HCT116 (cell line): ENCODE measurements at regions not wholly inside any gene's neighbourhood (a gene's known extent, or its start where the extent isn't known, plus 50 kb on each side); places are given as distances from the start of the nearest gene placed in this dataset.

ENCODE experiments used
- CTCF ChIP-seq, 3 experiments: fragments of 200-600 bp in 1 of 3; sonication (generic) in 1 of 3; IDR thresholded peaks in 2 of 3; conservative IDR thresholded peaks in 1 of 3; 2 replicates each; pipeline ENCODE4 v1.5.1; 2012 to 2017; ENCODE audit warnings: low read depth in 2 of 3, low read length in 2 of 3, antibody characterized with exemption in 1 of 3, borderline replicate concordance in 1 of 3, control low read depth in 1 of 3, mild to moderate bottlenecking in 1 of 3, mixed read lengths in 1 of 3, mixed run types in 1 of 3, moderate library complexity in 1 of 3; ENCODE audit not compliant: insufficient read depth in 1 of 3
- EGR1 ChIP-seq: IDR thresholded peaks from 2 replicates; pipeline ENCODE4 v1.6.1; 2012; ENCODE audit warnings: low read depth
- ELF1 ChIP-seq: IDR thresholded peaks from 2 replicates; pipeline ENCODE4 v1.6.1; 2012; ENCODE audit warnings: low read depth, borderline replicate concordance
- EZH2phosphoT487 ChIP-seq: fragments of 200-600 bp; IDR thresholded peaks from 2 replicates; pipeline ENCODE4 v1.6.1; 2018; ENCODE audit warnings: antibody characterized with exemption, borderline replicate concordance
- POLR2AphosphoS5 ChIP-seq: IDR thresholded peaks from 2 replicates; pipeline ENCODE4 v1.6.1; 2011; ENCODE audit warnings: mild to moderate bottlenecking, low read depth, low read length, moderate library complexity
- REST ChIP-seq: IDR thresholded peaks from 2 replicates; pipeline ENCODE4 v1.6.1; 2012; ENCODE audit warnings: low read depth
- ZFX ChIP-seq: fragments of 450-650 bp; IDR thresholded peaks from 2 replicates; pipeline ENCODE4 v1.6.1; 2017

- TF ChIP-seq POLR2AphosphoS5 (no peak), REST (no peak), CTCF (IDR thresholded peaks at IDR 0.05 in 2 of 3, conservative IDR thresholded peaks at IDR 0.05 in 1 of 3; ENCODE audit: borderline replicate concordance in 1 of 3, insufficient read depth in 1 of 3, low read depth in 2 of 3, low read length in 2 of 3) (no peak), EZH2phosphoT487 (no peak), ELF1 (no peak), ZFX (no peak), EGR1 (no peak)
These were observed 481.2 kb upstream of the NR5A2 start for GRCh38 chr1:199546323-199546722.
